ENCODE measurements at regions not wholly inside any gene's neighbourhood (a gene's known extent, or its start where the extent isn't known, plus 50 kb on each side); places are given as distances from the start of the nearest gene placed in this dataset.

DNA sequence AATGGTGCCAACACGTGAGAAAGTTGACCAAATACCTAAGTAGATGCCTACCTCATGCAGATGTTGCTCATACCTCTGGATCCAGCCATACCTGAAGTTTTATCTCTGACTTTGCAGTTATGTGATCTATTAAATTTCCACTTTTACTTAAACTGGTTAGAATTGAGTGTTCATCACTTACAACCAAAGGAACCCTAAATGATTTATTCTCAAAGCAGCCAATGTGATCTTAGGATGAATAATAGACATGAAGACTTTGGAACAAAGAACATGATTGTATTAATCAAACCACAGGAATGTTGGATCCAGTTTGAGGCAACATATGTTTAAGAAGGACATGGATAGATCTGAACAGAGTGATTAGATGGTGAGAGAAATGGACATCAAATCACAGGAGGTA lies 68.7 kb downstream of the IRX6 start:
- TF ChIP-seq, protein P1, sequence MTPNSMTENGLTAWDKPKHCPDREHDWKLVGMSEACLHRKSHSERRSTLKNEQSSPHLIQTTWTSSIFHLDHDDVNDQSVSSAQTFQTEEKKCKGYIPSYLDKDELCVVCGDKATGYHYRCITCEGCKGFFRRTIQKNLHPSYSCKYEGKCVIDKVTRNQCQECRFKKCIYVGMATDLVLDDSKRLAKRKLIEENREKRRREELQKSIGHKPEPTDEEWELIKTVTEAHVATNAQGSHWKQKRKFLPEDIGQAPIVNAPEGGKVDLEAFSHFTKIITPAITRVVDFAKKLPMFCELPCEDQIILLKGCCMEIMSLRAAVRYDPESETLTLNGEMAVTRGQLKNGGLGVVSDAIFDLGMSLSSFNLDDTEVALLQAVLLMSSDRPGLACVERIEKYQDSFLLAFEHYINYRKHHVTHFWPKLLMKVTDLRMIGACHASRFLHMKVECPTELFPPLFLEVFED (CRISPR knock-in tag; conservative IDR thresholded peaks at IDR 0.05): no peak
- TF ChIP-seq, protein P2, sequence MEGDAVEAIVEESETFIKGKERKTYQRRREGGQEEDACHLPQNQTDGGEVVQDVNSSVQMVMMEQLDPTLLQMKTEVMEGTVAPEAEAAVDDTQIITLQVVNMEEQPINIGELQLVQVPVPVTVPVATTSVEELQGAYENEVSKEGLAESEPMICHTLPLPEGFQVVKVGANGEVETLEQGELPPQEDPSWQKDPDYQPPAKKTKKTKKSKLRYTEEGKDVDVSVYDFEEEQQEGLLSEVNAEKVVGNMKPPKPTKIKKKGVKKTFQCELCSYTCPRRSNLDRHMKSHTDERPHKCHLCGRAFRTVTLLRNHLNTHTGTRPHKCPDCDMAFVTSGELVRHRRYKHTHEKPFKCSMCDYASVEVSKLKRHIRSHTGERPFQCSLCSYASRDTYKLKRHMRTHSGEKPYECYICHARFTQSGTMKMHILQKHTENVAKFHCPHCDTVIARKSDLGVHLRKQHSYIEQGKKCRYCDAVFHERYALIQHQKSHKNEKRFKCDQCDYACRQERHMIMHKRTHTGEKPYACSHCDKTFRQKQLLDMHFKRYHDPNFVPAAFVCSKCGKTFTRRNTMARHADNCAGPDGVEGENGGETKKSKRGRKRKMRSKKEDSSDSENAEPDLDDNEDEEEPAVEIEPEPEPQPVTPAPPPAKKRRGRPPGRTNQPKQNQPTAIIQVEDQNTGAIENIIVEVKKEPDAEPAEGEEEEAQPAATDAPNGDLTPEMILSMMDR (IDR thresholded peaks at IDR 0.05 in 2 of 3, conservative IDR thresholded peaks at IDR 0.05 in 1 of 3; ENCODE audit: insufficient read depth in 2 of 3, low read depth in 1 of 3, low read length in 3 of 3): no peak
- no peak for TF ChIP-seq EP300 (IDR thresholded peaks at IDR 0.05; ENCODE audit: low read length)
- TF ChIP-seq, protein P3, sequence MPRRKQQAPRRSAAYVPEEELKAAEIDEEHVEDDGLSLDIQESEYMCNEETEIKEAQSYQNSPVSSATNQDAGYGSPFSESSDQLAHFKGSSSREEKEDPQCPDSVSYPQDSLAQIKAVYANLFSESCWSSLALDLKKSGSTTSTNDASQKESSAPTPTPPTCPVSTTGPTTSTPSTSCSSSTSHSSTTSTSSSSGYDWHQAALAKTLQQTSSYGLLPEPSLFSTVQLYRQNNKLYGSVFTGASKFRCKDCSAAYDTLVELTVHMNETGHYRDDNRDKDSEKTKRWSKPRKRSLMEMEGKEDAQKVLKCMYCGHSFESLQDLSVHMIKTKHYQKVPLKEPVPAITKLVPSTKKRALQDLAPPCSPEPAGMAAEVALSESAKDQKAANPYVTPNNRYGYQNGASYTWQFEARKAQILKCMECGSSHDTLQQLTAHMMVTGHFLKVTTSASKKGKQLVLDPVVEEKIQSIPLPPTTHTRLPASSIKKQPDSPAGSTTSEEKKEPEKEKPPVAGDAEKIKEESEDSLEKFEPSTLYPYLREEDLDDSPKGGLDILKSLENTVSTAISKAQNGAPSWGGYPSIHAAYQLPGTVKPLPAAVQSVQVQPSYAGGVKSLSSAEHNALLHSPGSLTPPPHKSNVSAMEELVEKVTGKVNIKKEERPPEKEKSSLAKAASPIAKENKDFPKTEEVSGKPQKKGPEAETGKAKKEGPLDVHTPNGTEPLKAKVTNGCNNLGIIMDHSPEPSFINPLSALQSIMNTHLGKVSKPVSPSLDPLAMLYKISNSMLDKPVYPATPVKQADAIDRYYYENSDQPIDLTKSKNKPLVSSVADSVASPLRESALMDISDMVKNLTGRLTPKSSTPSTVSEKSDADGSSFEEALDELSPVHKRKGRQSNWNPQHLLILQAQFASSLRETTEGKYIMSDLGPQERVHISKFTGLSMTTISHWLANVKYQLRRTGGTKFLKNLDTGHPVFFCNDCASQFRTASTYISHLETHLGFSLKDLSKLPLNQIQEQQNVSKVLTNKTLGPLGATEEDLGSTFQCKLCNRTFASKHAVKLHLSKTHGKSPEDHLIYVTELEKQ (CRISPR knock-in tag; IDR thresholded peaks at IDR 0.05): no peak
- TF ChIP-seq CBX5 (IDR thresholded peaks at IDR 0.05; ENCODE audit: borderline replicate concordance, low read depth): no peak
